G401 (cell line): ENCODE measurements at regions not wholly inside any gene's neighbourhood (a gene's known extent, or its start where the extent isn't known, plus 50 kb on each side); places are given as distances from the start of the nearest gene placed in this dataset.

Experiments used
- DNase-seq: peaks from one replicate; pipeline ENCODE4 v3.0.0-alpha.2; 2015; ENCODE audit warnings: low spot score
- in situ Hi-C: cut with HindIII; loops from 2 replicates; pipeline ENCODE4 v1.10.0; 2016; ENCODE audit warnings: low sequenced_read_pairs, mixed read lengths

DNA sequence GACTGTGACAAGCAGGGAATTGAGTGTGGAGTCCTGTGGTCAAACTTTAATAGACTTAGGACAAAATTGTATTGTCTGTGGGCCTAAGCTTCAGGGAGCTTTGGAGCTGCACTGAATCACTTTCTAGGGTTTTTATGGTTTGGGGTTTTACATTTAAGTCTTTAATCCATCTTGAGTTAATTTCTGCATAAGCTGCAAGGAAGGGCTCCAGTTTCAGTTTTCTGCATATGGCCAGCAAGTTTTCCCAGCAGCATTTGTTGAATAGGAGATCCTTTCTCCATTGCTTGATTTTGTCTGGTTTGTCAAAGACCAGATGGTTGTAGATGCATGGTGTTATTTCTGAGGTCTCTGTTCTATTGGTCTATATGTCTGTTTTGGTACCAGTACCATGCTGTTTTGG is 113.4 kb upstream of the NXT1 start:
- in situ Hi-C loops: no loop called here
- no peak for DNase-seq

DNA sequence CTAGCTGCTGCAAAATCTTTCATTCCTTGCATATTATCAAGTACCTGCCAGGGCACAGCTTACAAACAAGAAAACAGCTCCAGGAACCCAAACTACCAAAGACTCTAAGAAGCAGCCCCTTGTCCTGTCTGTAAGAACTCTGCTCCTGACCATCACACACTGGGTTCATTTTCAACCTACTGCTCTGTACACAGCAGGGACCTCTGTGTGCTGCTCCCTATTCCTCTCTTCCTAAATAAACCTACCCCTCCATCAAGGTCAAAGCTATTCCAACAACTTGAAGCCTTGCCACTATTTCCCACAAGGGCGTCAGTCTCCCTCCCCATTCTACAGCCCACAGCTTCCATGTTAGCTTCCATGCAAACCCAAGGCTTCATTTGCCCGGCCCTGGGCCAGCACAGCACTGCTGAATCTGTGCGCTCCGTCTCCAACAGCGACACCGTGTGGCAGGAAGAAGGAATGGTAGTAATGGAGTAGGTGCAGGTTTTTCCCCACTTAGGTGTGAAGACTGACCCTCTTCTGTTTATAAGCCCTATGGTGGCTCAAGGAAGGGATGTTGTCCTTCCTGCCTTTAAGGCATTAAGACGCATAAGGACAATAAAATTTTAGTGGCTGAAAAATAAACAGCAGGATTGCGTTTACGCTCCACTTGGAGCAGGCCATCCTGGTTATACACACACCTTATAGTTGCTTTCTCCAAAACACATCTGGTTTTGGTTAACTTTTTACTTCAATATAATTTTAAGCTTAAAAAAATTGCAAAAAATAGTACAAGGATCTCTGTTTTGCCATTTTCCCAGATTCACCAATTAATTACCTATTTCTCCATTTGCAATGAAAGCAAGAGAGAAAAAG is 115.2 kb upstream of the NXT1 start:
- in situ Hi-C loops: no loop called here
- DNase-seq: peak; percentile 56

DNA sequence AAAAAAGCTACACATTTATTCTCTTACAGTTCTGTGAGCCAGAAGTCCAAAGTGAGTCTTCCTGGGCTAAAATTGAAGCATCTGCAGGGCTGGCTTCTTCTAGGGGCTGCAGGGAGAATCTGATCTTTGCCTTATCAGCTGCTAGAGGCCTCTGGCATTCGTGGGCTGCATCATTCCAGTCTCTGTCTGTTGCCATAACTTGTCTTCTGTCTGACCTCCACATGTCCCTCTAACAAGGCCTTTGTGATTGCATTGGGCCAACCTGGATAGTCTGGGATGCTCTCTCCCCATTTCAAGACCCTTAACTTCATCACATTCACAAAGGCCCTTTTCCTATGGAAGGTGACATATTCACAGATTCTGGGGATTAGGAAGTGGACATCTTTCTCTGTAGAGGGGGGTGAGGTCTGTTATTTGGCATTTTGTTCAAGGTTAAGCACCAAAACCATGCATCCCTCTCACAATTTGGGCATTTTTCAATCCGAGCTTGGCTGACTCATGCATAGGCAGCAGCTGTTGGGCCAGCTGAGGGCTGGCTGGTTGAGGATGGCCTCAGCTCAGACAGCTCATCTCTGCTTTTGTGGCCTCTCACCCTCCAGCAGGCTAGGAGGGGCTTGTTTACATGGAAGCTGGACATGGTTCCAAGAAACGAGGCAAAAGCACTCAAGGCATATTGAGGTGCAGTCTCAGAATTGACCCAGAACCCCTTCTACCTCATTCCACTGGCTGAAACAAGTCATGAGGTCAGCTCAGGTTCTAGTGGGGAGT is 116.1 kb upstream of the NXT1 start:
- DNase-seq: no peak
- in situ Hi-C loops: no loop called here

DNA sequence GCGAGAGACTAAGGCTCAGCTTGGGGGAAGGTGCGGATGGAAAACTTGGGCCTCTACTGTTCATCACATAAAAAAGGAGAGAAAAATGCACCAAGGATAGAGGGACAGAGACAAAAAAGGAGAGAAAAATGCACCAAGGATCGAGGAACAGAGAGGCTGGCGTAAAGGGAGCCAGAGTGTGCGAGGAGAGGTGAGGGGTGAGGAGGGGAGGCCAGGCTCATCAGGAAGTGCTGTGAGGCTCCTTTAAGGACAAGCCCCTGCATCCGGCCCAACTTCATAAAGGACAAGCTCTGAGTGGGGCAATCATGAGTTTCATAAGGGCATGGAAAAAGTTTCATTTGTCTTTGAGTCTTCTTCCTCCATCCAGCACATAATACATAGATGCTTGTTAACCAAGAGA is 117.2 kb upstream of the NXT1 start:
- no peak for DNase-seq
- in situ Hi-C loops: no loop called here

DNA sequence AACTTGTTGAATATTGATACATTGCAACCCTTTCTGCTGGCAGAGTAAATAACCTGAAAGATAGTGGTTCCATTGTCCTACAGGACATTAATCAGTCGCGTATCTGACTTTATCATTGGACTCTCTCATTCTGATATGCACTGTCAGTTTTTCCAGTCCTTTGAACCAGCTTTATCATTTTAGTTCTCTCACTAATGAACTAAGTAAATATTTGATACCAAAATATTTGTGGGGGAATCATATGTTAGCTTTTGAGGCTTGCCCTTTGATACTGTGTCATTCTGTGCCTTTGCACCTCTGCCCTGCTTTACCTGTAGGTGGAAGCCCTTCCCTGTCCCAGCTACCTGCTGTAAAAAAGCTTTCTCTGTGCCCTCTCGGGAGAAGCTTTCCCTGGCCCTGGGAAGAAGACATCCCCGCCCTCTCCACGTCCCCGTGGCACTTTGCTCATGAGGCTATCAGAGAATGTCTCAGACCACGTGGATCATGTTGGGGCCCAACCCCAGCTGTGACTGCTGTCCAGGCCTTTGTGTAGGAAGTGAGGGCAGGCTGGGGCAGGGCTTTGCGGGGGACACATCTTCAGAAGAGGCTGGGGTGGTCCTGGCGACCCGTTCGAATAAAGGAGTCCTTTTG is 117.8 kb upstream of the NXT1 start:
- DNase-seq: no peak
- in situ Hi-C loops: no loop called here

DNA sequence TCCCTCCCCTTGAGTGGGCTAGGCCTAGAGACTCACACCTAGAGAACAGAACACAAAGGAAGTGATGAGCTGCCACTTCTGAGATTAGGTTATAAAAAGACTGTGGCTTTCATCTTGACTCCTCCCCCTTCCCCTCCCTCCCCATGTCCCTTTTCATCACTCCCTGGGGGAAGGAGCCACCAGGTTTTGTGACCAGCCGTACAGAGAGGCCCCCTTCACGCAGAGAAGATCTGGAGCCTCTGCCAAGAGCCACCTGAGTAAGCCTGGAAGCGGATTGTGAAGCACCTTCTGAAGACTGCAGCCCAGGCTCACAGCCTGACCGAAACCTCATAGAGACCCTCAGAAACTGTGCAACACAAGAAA is 118.4 kb upstream of the NXT1 start:
- in situ Hi-C loops: no loop called here
- DNase-seq: no peak

DNA sequence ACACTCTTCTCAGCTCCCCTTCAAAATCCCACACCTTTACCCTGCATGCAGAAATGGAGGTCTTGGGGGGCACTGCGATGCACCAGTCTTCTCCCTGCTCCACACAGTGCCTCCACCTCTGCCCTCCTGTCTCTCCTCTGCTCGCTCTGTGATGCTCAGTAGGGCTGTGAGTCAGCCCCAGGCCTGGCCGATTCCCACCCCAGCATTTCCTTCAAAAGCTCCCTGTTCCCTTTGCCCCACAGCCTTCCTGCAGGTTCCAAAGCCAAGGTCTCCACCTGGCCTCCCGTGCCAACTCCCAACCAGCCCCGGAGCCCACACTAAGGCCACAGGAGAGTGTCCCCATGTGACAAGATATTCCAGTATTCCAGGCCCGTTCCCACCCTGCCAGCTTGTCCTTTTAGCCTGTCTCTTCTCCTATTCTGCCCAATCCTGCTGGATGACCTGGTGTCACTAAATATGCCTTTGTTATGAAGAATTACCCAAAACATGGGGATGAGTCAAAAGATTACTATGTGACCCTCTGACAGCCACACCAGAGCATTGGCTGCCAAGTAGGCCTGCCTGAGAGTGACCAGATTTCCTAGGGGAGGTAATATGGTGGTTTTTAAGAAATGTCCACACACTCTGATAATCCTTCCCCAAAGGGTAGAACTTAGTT is 118.9 kb upstream of the NXT1 start:
- in situ Hi-C loops: no loop called here
- no peak for DNase-seq

DNA sequence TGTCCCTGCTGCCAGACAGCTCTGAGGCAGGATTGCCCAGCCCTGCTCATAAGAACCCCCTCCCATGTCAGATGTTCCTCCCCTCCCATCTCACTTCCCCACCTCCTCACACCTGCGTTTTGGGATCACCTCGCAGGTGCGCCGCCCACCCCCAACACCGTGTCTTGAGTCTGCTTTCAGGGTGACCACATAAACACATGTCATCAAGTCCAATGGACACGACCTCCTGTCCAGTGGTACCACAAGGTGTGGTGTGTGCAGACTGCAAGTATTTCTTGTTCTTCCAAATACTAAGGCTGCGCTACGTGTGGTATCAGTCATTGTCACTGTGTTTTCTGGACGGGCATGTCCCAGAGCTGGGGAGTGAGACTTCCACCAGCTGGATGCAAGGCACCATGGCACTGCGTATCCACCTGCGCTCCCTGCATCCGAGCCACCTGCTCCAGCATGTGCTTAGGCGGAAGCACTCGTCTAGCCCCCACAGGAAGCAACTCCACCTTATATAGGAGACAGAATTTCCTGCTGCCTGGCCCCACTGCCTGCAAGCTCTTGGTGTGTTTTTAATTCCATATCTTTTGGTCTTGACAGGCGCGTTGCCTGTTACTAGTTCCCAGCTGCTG is 119.7 kb upstream of the NXT1 start:
- no peak for DNase-seq
- in situ Hi-C loops: no loop called here

DNA sequence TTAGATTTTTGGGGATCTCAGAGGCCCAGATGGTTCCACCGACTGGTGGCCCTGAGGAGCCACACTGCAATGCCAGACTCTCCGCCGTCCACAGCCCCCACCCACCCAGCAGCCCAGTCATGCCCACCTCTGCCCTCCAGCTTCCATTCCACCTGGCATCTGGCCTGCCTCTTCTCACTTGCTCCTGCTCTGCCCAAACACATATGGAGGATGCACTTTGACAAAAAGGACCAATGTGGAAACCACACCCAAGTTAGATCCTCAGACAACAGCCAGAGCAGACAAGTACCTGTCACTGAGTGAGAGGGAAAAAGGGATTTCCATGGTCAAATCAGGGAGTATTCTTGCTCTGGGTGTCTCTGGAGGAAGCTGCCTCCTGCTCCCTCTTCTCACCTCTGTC is 120.6 kb upstream of the NXT1 start:
- in situ Hi-C loops: no loop called here
- DNase-seq: no peak

DNA sequence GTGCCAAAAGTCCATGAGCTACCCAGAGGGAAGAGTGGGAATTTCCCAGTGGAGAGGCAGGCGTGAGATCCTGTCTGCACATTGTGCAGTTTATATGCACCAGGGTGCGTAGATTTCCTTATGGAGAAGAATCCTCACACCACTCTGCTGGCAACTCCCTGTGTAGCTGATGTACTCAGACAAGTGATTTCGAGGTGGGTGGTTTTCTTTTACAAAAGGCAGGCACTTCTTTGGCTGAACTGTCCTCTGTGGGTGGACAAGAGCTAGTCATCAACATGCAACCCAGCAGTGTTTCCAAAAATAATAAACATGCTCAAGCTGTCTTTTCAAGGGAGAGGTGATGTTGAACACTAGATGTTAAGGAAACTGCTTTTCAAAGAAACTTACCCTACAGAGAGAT is 121.7 kb upstream of the NXT1 start:
- in situ Hi-C loops: no loop called here
- DNase-seq: peak; percentile 24

DNA sequence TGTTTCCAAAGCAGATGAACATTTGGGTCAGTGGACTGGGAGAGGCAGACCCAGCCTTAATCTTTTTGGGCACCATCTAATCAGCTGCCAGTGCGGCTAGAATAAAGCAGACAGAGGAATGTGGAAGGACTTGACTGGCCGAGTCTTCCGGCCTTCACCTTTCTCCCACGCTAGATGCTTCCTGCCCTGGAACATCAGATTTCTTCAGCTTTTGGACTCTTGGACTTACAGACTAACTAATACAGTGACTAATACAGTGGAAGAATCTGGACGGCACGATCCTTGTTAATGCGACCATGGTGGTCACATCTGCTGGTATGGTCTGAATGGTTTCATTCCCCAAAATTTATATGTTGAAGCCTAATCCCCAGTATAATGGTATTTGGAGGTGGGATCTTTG is 122.6 kb upstream of the NXT1 start:
- in situ Hi-C loops: no loop called here
- no peak for DNase-seq

DNA sequence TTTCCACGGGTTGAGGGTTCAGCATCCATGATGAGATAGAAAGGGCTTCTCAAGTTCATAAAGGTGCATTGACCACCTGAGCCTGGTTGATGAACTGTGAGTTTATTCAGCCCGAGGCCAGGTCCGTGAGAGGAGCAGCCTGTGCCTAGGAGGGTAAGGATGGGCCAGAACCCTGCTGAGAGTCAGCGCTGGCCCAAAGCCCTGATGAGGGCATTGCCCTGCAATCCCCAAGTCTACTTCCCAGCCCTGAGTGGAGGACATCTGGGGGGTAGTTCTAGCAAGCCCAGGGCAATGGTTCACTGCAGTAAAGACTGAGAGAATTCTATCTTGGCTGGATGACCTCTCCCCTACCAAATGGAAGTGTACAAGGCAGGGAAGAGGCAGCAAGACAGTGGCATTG is 123.3 kb upstream of the NXT1 start:
- in situ Hi-C loops: no loop called here
- DNase-seq: peak; percentile 20

DNA sequence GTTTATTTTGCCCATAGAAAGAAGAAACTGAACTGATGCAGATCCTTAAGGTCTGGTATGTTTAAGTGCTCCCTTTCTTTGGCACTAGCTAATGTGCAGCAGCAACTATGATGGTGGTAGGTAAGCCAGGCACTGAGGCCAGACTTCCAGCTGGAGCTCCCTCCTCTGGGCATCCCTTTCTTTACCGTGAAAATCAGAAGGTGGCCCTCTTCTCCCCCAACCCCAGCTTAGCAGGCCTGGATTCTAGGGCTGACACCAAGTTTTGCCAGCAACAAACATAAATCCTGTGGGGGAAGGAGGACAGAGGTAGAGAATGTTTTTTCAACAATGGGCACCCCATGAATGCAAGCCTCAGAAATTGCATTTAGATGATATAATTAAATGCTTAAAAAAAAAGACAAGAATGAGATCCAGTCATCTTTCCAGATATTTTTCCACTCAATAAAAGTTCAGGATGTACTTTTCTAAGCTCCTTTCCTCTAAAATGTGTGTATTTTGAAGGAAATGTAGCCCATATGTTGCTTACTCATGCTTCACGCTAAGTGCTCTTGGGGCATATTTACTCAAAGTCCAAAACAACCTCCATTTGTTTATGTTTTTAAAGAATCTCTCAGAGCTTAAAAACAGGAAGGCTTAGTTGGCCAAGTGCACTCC is 123.9 kb upstream of the NXT1 start:
- in situ Hi-C loops: no loop called here
- DNase-seq: no peak

DNA sequence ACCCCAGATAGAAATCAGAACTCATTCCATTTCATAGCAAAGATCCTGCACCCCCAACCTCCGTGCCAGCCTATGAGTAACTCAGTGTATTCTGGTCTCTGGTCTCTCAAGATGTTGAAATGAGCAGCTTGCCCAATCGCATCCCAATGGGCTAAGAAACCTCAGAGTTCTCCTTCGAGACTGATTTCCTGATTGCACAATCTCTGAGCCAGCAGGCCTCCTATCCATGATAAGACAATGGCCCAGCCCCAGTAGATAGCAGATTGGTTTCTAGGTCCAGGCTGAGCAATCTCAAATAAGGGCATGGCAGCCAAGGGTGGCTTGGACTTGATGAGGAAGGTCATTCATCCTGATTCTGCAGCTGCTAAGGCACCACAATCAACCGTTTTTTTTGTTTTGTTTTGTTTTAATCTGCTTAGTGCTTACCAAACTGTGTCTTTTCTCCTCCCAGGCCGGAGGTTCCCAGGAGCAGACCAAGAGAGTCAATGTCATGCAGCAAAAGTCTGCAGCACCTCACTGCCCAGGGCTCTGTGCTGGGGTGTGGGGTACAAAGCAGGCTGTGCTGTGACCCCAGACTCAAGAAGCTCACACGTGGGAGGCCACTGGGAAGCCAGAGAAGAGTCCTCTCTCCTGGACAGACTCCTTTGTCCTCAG is 125.1 kb upstream of the NXT1 start:
- in situ Hi-C loops: no loop called here
- no peak for DNase-seq

DNA sequence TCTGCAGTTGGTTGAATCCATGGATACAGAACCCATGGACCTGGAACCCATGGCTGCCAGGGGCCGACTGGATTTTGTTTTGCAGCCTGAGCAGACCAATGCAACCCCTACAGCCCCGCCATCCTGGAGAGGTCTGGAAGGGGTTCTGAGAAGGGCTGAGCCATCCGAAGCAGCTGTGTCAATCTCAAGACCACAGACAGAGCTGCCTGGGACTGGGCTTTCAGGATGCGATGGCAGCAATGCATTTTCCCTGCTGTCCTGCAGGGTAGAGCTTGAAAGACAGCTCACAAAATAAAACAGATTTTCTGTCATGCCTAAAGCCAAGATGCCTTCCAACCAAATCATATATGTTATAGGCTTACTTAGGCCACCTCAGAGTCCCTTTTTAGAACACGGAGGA is 125.8 kb upstream of the NXT1 start:
- in situ Hi-C loops: no loop called here
- no peak for DNase-seq

DNA sequence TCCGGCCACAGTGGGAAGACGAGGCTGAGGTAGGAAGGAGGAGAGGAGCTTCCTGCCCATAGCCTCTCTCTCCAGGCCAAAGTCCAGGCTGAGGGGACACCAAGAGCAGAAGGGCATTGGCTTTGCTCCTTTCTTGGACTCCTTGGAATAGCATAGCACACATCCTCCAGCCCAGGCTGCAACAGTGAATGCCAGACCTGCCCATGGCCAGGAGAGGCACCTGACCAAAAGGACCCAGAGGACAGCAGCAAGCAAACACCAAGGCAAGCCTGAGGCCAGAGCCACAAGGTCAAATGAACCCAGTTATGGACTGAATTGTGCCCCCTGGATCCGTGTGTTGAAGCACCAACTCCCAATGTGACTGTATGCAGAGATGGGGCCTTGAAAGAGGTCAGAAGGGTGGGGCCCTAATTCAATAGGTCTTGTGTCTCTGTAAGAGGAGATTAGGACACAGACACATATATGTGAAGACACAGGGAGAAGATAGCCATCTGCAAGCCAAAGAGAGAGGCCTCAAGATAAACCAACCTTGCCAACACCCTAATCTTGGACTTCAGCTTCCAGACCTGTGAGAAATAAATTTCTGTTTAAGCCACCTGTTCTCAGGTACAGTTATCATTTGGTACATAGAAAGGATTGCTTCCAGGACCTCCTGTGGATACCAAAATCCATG is 126.5 kb upstream of the NXT1 start:
- no peak for DNase-seq
- in situ Hi-C loops: no loop called here

DNA sequence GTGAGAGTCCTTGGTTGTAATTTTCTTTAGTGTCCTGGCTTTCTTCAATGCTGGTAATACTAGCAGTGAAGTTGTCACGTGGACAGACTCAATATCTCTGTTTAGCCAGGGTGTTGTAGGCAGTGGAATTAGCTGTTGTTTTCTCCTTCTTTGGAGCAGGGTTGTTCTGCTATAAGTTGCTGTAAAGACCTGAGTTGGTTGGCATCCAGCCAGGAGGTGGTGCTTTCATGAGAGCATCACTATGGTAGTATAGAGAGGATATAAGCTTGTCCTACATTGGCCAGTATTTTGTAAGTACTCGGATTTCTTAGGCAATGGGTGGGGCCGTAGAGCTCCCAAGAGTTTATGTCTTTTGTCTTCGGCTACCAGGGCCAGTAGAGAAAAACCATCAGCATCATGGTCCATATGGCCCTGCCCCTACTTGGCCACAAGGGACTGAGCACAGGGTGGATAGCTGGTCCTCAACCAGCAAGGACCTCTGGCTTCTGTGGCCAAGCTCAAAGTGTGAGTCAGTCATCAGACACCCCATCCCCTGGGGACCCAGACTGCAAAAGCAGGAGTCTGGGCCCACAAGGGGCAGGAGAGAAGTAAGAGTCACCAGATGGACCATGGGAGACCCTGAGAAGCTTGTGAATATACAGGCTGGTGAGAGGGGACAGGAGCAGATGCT is 127.9 kb upstream of the NXT1 start:
- DNase-seq: no peak
- in situ Hi-C loops: no loop called here

DNA sequence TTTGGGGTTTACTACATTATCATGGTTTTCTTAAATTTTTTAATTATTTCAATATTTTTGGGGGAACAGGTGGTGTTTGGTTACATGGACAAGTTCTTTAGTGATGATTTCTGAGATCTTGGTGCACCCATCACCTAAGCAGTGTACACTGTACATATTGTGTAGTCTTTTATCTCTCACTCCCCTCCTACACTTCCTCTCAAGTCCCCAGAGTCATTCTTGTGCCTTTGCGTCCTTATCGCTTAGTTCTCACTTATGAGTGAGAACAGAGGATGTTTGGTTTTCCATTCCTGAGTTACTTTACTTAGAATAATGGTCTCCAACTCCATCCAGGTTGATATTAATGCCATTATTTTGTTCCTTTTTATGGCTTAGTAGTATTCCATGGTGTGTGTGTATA is 130.9 kb upstream of the CD93 start:
- in situ Hi-C loops: no loop called here
- no peak for DNase-seq
